ENCODE measurements at regions not wholly inside any gene's neighbourhood (a gene's known extent, or its start where the extent isn't known, plus 50 kb on each side); places are given as distances from the start of the nearest gene placed in this dataset.

DNA sequence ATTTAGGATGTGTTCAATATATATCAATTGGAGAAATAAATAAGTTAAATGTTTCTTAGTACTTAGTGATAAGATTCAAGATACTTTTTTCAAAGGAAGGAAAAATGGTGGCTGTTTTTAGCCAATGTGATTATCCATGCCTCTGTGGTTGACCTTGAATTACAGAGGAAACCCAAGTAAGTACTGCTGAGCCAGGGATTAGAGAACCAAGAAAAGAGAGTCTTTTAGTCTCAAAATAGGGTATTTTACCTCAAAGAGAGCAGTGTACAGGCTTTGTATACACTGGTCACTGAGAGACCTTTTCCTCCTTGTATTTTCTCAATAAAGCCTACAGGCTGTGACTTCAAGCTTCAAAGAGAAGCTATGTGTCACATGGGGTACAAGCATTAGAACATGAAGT, 1075.3 kb downstream of the ADGRL3 start:
- no peak for TF ChIP-seq EZH2 (IDR thresholded peaks at IDR 0.05; ENCODE audit: borderline replicate concordance)
- TF ChIP-seq CTCF (IDR thresholded peaks at IDR 0.05; ENCODE audit: poor library complexity) = no peak
